ENCODE measurements at regions not wholly inside any gene's neighbourhood (a gene's known extent, or its start where the extent isn't known, plus 50 kb on each side); places are given as distances from the start of the nearest gene placed in this dataset.

DNA sequence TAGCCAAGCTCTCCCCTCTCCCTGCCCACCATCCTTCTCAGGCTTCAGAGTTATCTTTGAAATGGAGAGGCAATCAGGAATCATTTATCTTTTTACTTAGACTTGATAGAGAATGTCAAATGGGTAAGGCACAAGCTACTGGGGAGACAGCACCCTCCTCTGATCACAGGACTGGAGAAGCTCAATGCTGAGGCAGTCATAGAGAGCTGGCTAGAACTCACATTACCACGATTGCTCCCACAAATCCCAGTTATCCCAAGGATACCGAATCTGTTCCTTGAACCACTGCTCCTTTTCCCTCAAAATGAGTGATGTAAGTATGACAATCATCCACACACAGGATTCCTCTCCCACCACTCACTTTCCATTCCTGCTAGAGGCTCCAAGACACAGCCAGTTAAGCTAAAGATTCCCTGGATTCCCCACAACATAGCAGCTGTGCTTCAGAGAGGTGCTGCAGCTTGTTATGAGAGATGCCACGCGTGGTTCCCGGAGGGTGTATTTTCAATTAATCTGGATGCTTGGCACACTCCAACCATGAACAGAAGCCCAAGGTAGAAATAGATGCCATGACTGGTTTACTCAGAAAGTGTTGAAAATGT is 96.2 kb upstream of the VGLL2 start:
- no peak for DNase-seq

DNA sequence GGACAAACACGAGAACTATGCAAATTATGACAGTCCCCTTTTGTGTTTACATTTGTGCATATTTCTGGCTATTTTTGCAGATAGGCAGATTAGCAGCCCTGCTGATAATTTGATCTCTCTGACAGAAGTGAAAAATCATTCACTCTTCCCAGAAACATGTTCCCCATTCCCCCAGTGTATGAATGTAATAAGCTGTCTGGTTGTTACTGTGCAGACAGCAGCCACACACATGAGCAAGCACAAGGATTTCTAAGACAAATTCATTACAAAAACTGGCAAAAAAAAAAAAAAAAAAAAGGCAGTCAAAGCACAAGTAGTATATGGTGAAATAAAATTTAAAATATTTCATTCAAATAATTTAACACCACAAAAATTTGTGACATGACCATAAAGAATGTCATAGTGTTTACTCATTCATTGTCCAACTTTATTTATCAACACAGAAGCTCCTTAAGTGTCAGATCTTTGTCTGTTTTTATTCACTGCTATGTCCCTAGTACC is 95.5 kb upstream of the VGLL2 start:
- no peak for DNase-seq

GRCh38 chr6:117174835-117175360 is 90.5 kb upstream of the VGLL2 start:
- no peak for DNase-seq

DNA sequence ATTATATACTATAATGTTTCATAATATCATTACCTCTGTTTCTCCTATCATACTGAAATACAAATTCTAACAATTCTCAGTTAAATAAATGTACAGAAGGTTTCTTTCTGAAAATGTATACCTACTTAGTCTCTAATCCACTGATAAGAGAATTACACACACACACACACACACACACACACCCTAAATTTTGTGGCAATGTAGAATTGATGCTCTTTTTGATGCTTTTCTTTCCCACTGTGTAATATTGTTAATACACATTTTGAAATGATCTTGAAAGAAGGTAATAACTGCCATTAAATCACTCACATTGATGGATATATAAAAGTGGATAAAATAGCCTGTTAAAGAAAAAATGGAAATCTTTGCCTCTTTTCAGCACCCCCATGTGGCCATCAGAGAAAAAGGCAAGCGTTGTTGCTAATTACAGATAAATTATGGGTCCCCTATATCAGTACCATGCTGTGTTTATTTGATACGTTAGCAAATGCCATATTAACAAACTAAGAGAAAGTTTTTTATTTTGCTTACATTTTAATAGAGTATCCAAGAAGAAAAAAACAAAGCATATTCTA is 76.6 kb upstream of the VGLL2 start:
- DNase-seq = no peak

DNA sequence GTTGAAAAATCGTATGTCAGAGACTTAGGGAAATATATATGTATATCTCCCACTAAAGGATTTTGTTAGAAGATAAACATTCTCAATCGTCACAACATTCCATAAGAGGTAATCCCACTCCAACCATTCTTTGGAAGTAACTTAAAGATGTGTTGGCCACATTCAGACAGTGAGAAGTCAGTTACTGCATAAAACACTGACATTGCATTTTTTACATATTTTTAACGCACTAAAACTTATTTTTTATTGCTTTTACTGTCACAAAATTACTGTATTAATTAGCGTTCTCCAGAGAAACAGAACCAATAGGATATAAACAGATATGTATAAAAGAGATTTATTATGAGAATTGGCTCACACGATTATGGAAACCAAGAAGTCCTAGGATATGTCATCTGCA is 74.3 kb upstream of the VGLL2 start:
- no peak for DNase-seq

DNA sequence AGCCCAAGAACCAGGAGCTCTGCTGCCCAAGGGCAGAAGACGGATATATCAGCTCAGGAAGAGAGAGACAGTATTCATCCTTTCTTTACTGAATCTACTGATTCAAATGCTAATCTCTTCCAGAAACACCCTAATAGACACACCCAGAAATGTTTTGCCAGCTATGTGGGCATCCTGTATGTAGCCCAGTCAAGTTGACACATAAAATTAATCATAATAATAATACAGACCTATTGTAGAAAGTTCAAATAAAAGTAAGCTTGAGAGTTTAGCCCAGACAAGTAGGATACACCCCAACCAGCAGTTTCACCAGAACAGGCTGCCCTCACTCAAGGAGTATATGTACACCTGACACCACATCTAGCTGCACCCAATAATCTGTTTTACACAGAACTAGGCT is 73.9 kb upstream of the VGLL2 start:
- no peak for DNase-seq

DNA sequence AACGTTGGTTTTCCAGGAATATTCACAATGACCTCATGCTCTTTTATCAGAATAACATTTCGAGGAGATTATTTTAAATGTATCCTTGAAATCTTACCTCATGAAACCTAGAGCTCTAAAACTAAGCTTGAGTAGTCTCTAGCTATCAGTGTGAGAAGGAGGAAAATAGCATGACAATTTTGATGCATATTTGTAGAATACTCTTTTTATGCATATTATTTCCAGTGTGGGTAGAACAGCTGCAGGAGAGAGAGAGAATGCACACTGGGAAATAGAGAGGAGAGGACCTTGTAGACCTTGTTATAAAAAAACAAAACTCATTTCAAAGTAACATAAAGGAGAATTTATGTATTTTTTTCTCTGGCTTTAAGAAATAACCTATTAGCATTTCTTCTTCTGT is 71.1 kb upstream of the VGLL2 start:
- DNase-seq = no peak

- no peak for DNase-seq
These were observed 70.4 kb upstream of the VGLL2 start for GRCh38 chr6:117194978-117195377.

GRCh38 chr6:117195728-117196127 is 69.6 kb upstream of the VGLL2 start:
- DNase-seq = no peak

DNA sequence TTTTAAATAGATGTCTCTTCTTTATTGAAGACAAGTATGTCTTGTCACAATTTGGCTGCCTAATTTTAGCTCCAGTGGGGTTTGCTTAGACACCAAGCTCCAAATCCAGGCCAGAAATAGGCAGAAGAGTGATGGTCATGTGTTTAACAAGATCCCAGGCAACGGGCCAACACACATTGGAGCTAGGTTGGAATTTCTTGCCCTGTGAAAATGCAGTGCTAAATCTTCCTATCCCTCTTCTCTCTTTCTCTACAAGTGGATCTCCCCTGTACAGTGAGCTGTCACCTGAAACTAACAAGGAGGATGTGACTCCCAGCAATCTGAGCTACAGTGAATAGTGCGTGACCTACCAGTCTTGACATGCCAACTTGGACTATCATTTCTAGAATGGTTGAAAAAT is 65.3 kb upstream of the VGLL2 start:
- no peak for DNase-seq

DNA sequence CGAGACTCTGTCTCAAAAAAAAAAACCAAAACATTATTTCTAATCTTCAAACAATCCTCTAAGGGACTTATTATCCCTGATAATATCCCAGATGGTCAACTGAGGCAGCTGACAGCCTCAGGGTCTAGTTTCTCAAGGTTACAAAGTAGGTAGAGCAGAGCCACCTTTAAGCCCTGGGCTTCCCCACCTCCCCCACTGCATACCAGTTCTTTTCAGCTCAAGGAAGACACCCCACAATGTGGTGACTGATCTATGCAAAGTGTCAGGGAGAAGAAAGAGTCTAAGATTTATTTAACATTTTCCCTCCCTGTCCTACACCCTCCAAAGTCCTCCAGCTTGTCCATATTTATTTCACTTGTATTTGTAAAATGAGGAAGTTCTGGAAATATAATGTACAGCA is 60.5 kb upstream of the VGLL2 start:
- no peak for DNase-seq

DNA sequence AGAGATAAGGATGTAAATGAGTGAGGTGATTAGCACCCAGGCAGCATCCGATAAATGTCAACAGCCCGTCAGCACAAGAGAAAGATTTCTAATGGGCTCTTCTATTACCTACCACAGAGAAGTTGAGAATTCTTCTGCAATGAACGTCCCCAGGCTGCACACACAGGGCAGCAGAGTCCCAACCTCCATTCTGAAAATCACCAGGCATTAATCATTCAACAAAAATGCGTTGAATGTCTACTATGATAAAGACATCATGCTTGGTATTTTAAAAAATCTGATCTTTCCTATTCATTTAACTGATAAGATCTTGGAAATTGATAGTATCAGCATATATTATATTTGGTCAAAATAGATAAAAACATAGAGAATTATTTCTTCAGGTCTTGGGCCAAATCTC is 59.5 kb upstream of the VGLL2 start:
- DNase-seq = no peak

GRCh38 chr6:117206522-117206921 is 58.8 kb upstream of the VGLL2 start:
- DNase-seq = no peak

DNA sequence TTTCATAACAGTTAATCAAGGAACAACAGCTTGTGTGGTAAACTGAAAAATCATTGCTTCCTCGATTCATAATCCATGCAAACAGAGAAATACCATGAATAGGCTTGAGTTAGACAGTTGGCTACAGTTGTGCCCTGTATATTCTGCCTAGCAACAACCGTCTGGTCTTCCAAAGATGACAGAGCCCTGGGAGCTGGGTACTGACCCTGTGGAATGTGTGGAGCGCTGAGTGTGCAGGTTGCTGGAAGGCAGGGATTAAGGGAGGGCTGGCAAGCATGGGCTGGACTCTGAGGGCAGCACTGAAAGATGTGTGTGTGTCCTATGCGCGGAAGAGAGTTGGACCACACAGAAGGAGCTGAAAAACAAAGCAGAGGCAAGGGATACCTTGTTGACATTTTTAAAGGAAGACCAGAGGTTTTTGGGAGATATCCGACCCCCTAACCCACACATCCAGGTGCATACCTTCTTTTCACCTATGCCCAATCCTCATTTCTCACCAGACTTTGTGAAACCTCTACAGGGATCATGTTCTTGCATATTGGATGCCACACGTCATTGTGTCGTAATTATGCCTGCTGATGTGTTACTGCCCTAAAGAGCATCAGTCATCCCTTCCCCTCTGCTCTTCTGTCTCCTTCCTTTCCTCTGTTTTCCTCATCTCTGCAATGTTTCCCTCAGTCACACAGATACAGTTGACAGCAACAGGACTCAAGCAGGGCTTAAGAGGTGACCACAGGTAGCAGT is 58.2 kb upstream of the VGLL2 start:
- DNase-seq = no peak

- no peak for DNase-seq
These were observed 55.1 kb upstream of the VGLL2 start for GRCh38 chr6:117210279-117210678.

DNA sequence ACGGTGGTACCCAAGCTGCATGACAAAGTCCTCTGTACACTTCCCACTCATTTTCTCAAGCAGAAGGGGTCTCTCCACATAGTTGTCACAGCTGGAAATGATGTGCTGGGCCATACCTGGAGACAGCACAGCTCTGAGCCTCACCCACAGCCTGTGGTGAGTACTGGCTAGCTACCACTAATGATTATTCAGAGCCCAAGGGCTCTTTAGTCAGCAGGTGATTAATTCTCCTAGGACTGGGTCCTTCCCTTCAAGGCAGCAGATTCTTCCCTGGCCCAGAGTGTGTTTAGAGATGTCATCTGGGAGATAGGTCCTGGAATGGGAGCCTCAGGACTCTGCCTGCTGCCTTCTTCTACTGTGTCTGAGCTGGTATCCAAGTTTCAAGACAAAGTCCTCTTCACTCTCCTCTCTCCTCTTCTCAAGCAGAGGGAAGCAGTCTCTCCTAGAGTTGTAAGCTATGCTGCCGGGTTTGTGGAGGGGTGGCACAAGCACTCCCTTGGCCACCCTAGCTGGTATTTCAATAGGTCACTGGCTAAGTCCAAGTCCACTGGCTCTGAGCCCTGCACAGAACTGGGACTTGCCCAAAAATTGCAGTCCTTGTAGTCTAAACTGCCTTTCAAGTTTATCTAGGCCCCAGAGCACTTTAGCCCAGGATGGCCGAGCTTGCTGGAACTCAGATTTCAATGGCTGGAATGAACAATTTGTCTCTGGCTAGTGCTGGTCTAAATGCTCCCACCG is 49.8 kb upstream of the VGLL2 start:
- no peak for DNase-seq
